Common myeloid progenitor, CD34-positive (primary cell): ENCODE measurements at regions not wholly inside any gene's neighbourhood (a gene's known extent, or its start where the extent isn't known, plus 50 kb on each side); places are given as distances from the start of the nearest gene placed in this dataset.
"Not testable (repeated sequence)": the region's sequence is repeated elsewhere in the genome, so short reads cannot be mapped to it uniquely, and the experiment has no call there.

Source experiments
- CTCF ChIA-PET: fragments of 350-600 bp; sonication (Branson Sonifier 250); formaldehyde crosslinking; loops from one replicate; lab custom pipeline; 2021; ENCODE audit warnings: antibody characterized with exemption; lab: Charles Lee
- POLR2A ChIA-PET: fragments of 350-600 bp; sonication (Branson Sonifier 250); formaldehyde crosslinking; loops from one replicate; lab custom pipeline; 2021; ENCODE audit warnings: antibody characterized with exemption; lab: Charles Lee
- DNase-seq, 3 donors: peaks; one replicate each; pipeline versions ENCODE4 v3.0.0 to v3.0.0-alpha.2; 2013
- H3K27ac ChIP-seq, 2 experiments: 1 replicate in 1 of 2; 2 replicates in 1 of 2; pipeline ENCODE4 v1.7.0; 2013; ENCODE audit warnings: inconsistent platforms in 2 of 2, low read length in 2 of 2, mild to moderate bottlenecking in 2 of 2, low read depth in 1 of 2, moderate library complexity in 1 of 2; ENCODE audit not compliant: severe bottlenecking in 2 of 2, insufficient read depth in 1 of 2, poor library complexity in 1 of 2
- H3K27me3 ChIP-seq, 5 experiments: replicated peaks in 2 of 5; 1 replicate in 3 of 5; 2 replicates in 2 of 5; pipeline versions ENCODE4 v1.6.1 to v1.7.0; 2013; ENCODE audit warnings: low read length in 4 of 5, mild to moderate bottlenecking in 2 of 5, moderate library complexity in 2 of 5, inconsistent platforms in 1 of 5; ENCODE audit not compliant: insufficient read depth in 5 of 5, control insufficient read depth in 4 of 5
- H3K36me3 ChIP-seq, 4 experiments: 1 replicate in 2 of 4; 2 replicates in 2 of 4; pipeline versions ENCODE4 v1.6.1 to v1.7.0; 2013; ENCODE audit warnings: low read length in 3 of 4, control low read depth in 1 of 4, mild to moderate bottlenecking in 1 of 4; ENCODE audit not compliant: control insufficient read depth in 4 of 4, insufficient read depth in 4 of 4
- H3K4me1 ChIP-seq, 4 experiments: 1 replicate in 3 of 4; 2 replicates in 1 of 4; pipeline versions ENCODE4 v1.6.1 to v1.7.1; 2013; ENCODE audit warnings: low read length in 3 of 4, mild to moderate bottlenecking in 3 of 4, control low read depth in 1 of 4, inconsistent platforms in 1 of 4, moderate library complexity in 1 of 4; ENCODE audit not compliant: control insufficient read depth in 4 of 4, insufficient read depth in 4 of 4; ENCODE audit errors: control extremely low read depth in 1 of 4
- H3K4me3 ChIP-seq, 7 experiments: 1 replicate in 4 of 7; 2 replicates in 3 of 7; pipeline versions ENCODE4 v1.5.1 to v1.7.0; 2013; ENCODE audit warnings: mild to moderate bottlenecking in 7 of 7, low read length in 6 of 7, moderate library complexity in 6 of 7, inconsistent platforms in 2 of 7, low read depth in 2 of 7, control low read depth in 1 of 7; ENCODE audit not compliant: insufficient read depth in 4 of 7, control insufficient read depth in 1 of 7; ENCODE audit errors: extremely low read depth in 1 of 7
- H3K9me3 ChIP-seq, 5 experiments: 1 replicate in 4 of 5; 2 replicates in 1 of 5; pipeline versions ENCODE4 v1.6.1 to v1.7.1; 2013; ENCODE audit warnings: low read length in 4 of 5, mild to moderate bottlenecking in 2 of 5, inconsistent platforms in 1 of 5, low read depth in 1 of 5, moderate library complexity in 1 of 5; ENCODE audit not compliant: control insufficient read depth in 4 of 5, insufficient read depth in 2 of 5; ENCODE audit errors: control extremely low read depth in 1 of 5
- WGBS: methylation state at CpG from one replicate; pipeline ENCODE4 v1.1.5; 2013; ENCODE audit not compliant: insufficient coverage; 5-methylcytosine and 5-hydroxymethylcytosine counted together

DNA sequence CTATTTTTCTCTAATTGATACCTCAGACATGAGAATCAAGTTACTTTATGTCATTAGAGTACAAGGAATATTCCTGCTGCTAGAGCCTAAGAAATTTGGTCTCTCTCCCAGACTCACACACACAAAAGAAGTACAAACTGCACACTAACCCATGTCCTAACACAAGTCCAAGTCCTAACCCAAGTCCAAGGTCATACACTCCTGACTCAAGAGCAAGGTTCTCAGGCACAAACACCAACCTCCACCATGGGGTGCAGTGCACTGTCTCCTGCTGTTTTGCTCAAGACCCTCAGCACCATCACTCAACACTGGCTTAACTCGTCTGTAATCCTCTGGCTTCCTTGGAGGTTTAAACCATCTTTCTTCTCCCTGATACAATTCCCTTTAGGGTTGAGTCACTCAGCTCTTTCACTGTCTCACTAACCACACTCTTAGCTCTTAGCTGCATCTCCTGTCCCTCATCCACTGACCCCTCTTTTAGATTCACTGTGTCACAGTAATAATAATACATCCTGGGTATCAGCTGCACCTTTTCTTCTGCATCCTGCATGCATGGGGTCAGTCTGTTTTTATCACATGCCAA lies 129.8 kb downstream of the BCL2L11 start:
- no peak for DNase-seq
- POLR2A ChIA-PET = no interaction called here
- no peak overlapping the region for H3K27ac ChIP-seq

DNA sequence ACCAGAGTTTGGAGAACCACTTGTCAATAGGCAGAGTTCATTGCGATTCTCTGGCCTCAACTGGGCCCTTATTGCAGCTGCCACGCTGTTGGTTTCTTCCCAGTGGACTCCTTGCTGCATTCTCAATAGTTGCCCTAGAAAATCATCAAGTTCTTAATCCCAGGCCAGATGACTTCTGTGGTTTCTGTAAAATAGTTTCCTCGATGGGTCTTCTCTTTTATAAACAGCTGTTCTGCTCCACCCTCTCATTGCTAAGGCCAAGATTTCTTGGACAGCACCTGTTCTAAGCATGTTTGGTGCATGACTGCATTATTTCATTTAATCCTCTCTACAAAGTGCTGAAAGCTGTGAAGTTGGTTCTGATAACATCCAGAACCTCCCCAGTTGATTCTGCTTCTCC lies 131.0 kb downstream of the BCL2L11 start:
- Histone ChIP-seq H3K36me3 (peaks cover 0 to 14% (median 0%) of the 10 kb centered on the region in 4 experiments), H3K27me3 (no peaks in the 10 kb centered on the region), H3K9me3 (peaks cover 0 to 1% (median 0%) of the 10 kb centered on the region in 5 experiments), H3K27ac (no peak overlapping the region), H3K4me1 (no peaks in the 10 kb centered on the region), H3K4me3 (no peak overlapping the region)
- no peak for DNase-seq
- CTCF ChIA-PET = no interaction called here
- POLR2A ChIA-PET = no interaction called here
- 97% methylated on average over 3 of the region's 3 CpGs for WGBS

More for the DNA sequence above, 129.8 kb downstream of the BCL2L11 start:
- no peak overlapping the region for H3K4me3 ChIP-seq
- WGBS = 93% methylated on average over 1 of the region's 1 CpG
- H3K36me3 ChIP-seq = peaks cover 0 to 16% (median 1%) of the 10 kb centered on the region in 4 experiments
- H3K4me1 ChIP-seq = no peaks in the 10 kb centered on the region
- CTCF ChIA-PET = no interaction called here
- H3K27me3 ChIP-seq = no peaks in the 10 kb centered on the region
- peaks cover 0 to 1% (median 0%) of the 10 kb centered on the region in 5 experiments for H3K9me3 ChIP-seq

DNA sequence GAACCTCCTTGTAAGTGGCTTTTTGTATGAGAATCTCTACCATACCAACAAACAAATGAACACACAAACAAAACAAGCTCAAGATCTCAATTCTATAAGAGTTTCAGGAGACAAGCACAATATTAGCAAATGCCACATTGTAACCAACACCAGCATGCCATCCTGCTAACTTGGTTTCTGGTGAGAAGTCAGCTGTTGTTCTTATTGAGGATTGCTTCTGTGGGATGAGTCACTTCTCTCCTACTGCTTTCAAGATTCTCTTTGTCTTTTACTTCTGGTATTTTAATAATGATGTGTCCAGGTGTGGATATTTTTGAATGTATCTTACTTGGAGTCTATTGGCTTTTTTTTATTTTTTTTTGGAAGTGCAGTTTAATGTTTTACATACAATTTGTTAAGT lies 131.7 kb downstream of the BCL2L11 start:
- peaks cover 0 to 11% (median 0%) of the 10 kb centered on the region in 4 experiments for H3K36me3 ChIP-seq
- CTCF ChIA-PET = no interaction called here

DNA sequence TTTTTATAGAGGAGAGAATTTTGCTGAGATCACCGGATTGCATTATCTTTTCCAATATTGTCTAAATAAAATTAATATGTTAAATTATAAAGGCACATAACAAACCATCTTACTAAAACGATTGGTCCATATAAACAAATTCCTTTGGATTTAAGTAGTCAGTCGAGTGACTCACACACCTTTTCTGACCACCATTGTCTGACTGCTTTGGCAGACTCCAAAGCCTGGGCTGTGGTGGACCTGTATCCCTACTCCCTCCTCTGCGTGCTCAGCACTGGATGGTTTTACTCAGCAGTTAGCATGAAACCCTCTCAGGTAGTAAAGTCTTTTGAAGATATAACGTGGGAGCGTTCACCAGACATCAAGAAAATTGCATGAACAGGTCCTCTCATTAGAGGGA lies 134.2 kb downstream of the BCL2L11 start:
- CTCF ChIA-PET, H3K36me3 ChIP-seq, POLR2A ChIA-PET, H3K4me1 ChIP-seq, DNase-seq, H3K27me3 ChIP-seq, H3K27ac ChIP-seq, H3K9me3 ChIP-seq, H3K4me3 ChIP-seq: not testable (repeated sequence)
- WGBS = 100% methylated on average over 1 of the region's 6 CpGs

More for the DNA sequence above, 131.7 kb downstream of the BCL2L11 start:
- Histone ChIP-seq H3K27me3 (no peaks in the 10 kb centered on the region), H3K9me3 (peaks cover 0 to 1% (median 0%) of the 10 kb centered on the region in 5 experiments), H3K4me3 (no peak overlapping the region), H3K27ac (no peak overlapping the region), H3K4me1 (no peaks in the 10 kb centered on the region)
- POLR2A ChIA-PET = no interaction called here
- DNase-seq = no peak

DNA sequence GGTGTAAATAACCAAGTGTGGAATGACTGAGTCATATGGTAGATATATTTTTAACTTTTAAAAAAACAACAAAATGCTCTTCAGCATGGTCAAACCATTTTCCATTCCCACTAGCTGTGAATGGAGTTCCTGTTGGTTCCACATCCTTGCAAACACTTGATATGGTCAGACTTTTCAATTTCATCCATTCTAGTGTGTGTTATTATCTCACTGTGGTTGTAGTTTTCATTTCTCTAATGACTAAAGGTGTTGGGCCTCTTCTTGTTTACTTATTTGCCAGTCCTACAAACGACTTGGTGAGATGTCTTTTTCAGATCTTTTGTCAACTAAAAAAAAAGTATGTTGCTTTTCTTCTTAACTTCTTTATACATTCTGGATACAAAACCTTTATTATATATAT lies 135.9 kb downstream of the BCL2L11 start:
- DNase-seq, POLR2A ChIA-PET, H3K36me3 ChIP-seq, H3K27ac ChIP-seq, H3K4me1 ChIP-seq, H3K9me3 ChIP-seq, H3K4me3 ChIP-seq, H3K27me3 ChIP-seq, CTCF ChIA-PET: not testable (repeated sequence)
- WGBS = no CpG with 5 or more reads among the region's 1 CpG

DNA sequence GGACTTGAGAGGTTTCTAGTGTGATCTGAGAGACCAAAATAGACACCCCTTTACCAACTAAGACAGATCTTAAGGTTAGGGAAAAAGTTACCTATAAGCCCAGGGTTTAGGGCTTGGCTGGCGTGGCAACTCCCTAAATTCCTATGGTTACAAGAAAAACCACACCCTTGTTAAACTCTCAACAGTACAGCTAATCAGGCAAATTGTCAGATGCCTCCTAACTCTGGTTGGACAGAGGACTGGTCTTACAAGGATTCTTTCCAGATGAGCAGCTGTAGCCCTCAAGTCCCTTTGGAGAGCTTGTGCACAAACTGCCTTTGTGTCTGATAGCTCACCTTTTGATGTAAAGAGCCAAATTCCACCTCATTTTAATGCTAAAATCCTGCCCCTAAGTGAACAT lies 136.9 kb downstream of the BCL2L11 start:
- H3K4me3 ChIP-seq, H3K9me3 ChIP-seq, H3K4me1 ChIP-seq, POLR2A ChIA-PET, DNase-seq, H3K27me3 ChIP-seq, CTCF ChIA-PET, H3K36me3 ChIP-seq, H3K27ac ChIP-seq: not testable (repeated sequence)
- WGBS = no CpG with 5 or more reads among the region's 1 CpG

DNA sequence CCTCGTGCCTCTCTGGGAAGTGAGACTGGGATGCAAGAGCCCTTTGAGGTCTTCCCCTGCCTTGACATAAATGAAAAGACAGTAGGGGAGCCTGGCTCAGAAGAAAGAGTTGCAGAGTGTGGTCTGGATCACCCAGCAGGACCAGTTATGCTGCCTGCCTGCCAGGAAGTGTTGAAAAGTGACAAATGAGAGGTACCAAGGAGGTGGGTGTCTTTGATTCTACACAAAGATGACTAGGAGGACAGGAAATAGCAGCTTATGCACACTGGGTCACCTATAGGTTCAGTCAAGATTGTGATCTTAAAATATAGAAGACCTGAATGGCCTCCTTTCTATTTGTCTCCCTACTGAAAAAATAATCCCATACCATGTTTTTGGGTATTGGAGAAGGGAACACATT lies 137.6 kb downstream of the BCL2L11 start:
- H3K27me3 ChIP-seq, DNase-seq, POLR2A ChIA-PET, CTCF ChIA-PET, H3K36me3 ChIP-seq, H3K4me3 ChIP-seq, H3K27ac ChIP-seq, H3K4me1 ChIP-seq, H3K9me3 ChIP-seq: not testable (repeated sequence)
- WGBS = no CpG with 5 or more reads among the region's 1 CpG
